ENCODE measurements at regions not wholly inside any gene's neighbourhood (a gene's known extent, or its start where the extent isn't known, plus 50 kb on each side); places are given as distances from the start of the nearest gene placed in this dataset.

- no peak for TF ChIP-seq CTCF (IDR thresholded peaks at IDR 0.05)
- H3K4me1 Mint-ChIP-seq (ENCODE audit: low read depth) = no peaks in the 10 kb centered on the region
- H3K27me3 ChIP-seq (ENCODE audit: control insufficient read depth in 1 of 2, insufficient read depth in 2 of 2, low read length in 2 of 2) = no peaks in the 10 kb centered on the region
- no peaks in the 10 kb centered on the region for H3K27me3 Mint-ChIP-seq
- ChIA-PET CTCF (no interaction called here), POLR2A (no interaction called here)
- H3K9me3 Mint-ChIP-seq = no peaks in the 10 kb centered on the region
- ATAC-seq (ENCODE audit: poor library complexity) = no peak
- intact Hi-C loops (cut with DNase I, micrococcal nuclease) = no loop called here
- H3K36me3 ChIP-seq (ENCODE audit: insufficient read depth, low read length) = no peaks in the 10 kb centered on the region
- no peak overlapping the region for H3K4me3 ChIP-seq (ENCODE audit: low read length)
- no peaks in the 10 kb centered on the region for H3K9me3 ChIP-seq (ENCODE audit: control insufficient read depth in 1 of 2, insufficient read depth in 1 of 2, low read length in 2 of 2)
- no peak overlapping the region for H3K27ac Mint-ChIP-seq
- H3K36me3 Mint-ChIP-seq (ENCODE audit: low read depth) = no peaks in the 10 kb centered on the region
- DNase-seq = no peak
- H3K27ac ChIP-seq (ENCODE audit: low read depth in 1 of 2, low read length in 2 of 2) = no peak overlapping the region
- no peaks in the 10 kb centered on the region for H3K4me1 ChIP-seq (ENCODE audit: insufficient read depth, low read length)
- no peak overlapping the region for H3K4me3 Mint-ChIP-seq
These were observed 124.9 kb upstream of the UBL3 start for GRCh38 chr13:29975283-29975682.

GRCh38 chr13:29969286-29969685 is 118.9 kb upstream of the UBL3 start:
- H3K27me3 ChIP-seq (ENCODE audit: control insufficient read depth in 1 of 2, insufficient read depth in 2 of 2, low read length in 2 of 2) = no peaks in the 10 kb centered on the region
- intact Hi-C loops (cut with DNase I, micrococcal nuclease) = no loop called here

GRCh38 chr13:29964181-29964845 is 113.9 kb upstream of the UBL3 start:
- ChIA-PET CTCF (no interaction called here), POLR2A (no interaction called here)

More at GRCh38 chr13:29969286-29969685, 118.9 kb upstream of the UBL3 start:
- Mint-ChIP-seq H3K4me1 (ENCODE audit: low read depth) (no peaks in the 10 kb centered on the region), H3K27ac (no peak overlapping the region), H3K9me3 (peaks cover 8% of the 10 kb centered on the region), H3K36me3 (ENCODE audit: low read depth) (no peaks in the 10 kb centered on the region), H3K4me3 (no peak overlapping the region), H3K27me3 (no peaks in the 10 kb centered on the region)
- Histone ChIP-seq H3K27ac (ENCODE audit: low read depth in 1 of 2, low read length in 2 of 2) (no peak overlapping the region), H3K4me3 (ENCODE audit: low read length) (no peak overlapping the region), H3K4me1 (ENCODE audit: insufficient read depth, low read length) (no peaks in the 10 kb centered on the region), H3K36me3 (ENCODE audit: insufficient read depth, low read length) (no peaks in the 10 kb centered on the region), H3K9me3 (ENCODE audit: control insufficient read depth in 1 of 2, insufficient read depth in 1 of 2, low read length in 2 of 2) (peaks cover 0 to 6% of the 10 kb centered on the region in 2 experiments)
- no peak for TF ChIP-seq CTCF (IDR thresholded peaks at IDR 0.05)
- ChIA-PET POLR2A (no interaction called here), CTCF (no interaction called here)
- ATAC-seq (ENCODE audit: poor library complexity) (no peak), DNase-seq (no peak)

More at GRCh38 chr13:29964181-29964845, 113.9 kb upstream of the UBL3 start:
- Histone ChIP-seq H3K4me3 (ENCODE audit: low read length) (no peak overlapping the region), H3K4me1 (ENCODE audit: insufficient read depth, low read length) (peaks cover 13% of the 10 kb centered on the region), H3K27me3 (ENCODE audit: control insufficient read depth in 1 of 2, insufficient read depth in 2 of 2, low read length in 2 of 2) (no peaks in the 10 kb centered on the region), H3K36me3 (ENCODE audit: insufficient read depth, low read length) (no peaks in the 10 kb centered on the region), H3K27ac (ENCODE audit: low read depth in 1 of 2, low read length in 2 of 2) (no peak overlapping the region), H3K9me3 (ENCODE audit: control insufficient read depth in 1 of 2, insufficient read depth in 1 of 2, low read length in 2 of 2) (peaks cover 0 to 6% of the 10 kb centered on the region in 2 experiments)
- H3K9me3 Mint-ChIP-seq = peaks cover 8% of the 10 kb centered on the region
- peaks cover 12% of the 10 kb centered on the region for H3K4me1 Mint-ChIP-seq (ENCODE audit: low read depth)
- no peak for TF ChIP-seq CTCF (IDR thresholded peaks at IDR 0.05)
- H3K4me3 Mint-ChIP-seq = no peak overlapping the region
- H3K36me3 Mint-ChIP-seq (ENCODE audit: low read depth) = no peaks in the 10 kb centered on the region
- ATAC-seq (ENCODE audit: poor library complexity) (no peak), DNase-seq (no peak)
- intact Hi-C loops (cut with DNase I, micrococcal nuclease) = no loop called here
- no peak overlapping the region for H3K27ac Mint-ChIP-seq
- no peaks in the 10 kb centered on the region for H3K27me3 Mint-ChIP-seq
